HG02798 (cell line): ENCODE measurements at regions not wholly inside any gene's neighbourhood (a gene's known extent, or its start where the extent isn't known, plus 50 kb on each side); places are given as distances from the start of the nearest gene placed in this dataset.

Experiments used
- ATAC-seq: cut with Tn5 transposase; IDR thresholded peaks from one replicate; pipeline ENCODE4 v1.9.1; 2021; ENCODE audit warnings: mild to moderate bottlenecking; ENCODE audit not compliant: unreplicated experiment, poor library complexity

- no peak for ATAC-seq
Observed at GRCh38 chr6:128827675-128828464, 55.1 kb upstream of the LAMA2 start.

DNA sequence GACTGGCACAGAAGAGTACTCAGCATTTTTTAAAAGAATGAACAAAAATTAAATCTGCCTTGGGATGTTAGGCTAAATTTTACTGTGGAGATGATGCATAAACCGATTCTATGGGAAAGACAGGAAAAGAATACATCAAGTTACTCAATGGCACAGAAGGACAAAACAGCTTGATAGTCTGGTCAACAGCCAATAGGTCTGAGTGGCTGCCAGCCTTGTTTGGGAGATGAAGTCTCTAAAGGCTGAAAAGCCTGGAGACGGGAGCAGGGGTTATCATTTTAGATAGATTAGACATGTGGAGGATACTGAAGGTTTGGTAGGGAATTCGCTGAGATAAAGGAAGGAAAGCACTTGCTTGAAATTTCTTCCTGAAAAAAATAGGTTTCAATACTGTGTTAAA lies 56.3 kb upstream of the LAMA2 start:
- no peak for ATAC-seq

GRCh38 chr6:128822271-128822670 lies 60.7 kb upstream of the LAMA2 start:
- no peak for ATAC-seq

GRCh38 chr6:128821116-128821515 lies 61.8 kb upstream of the LAMA2 start:
- ATAC-seq, result no peak

GRCh38 chr6:128808856-128809255 lies 74.1 kb upstream of the LAMA2 start:
- no peak for ATAC-seq

DNA sequence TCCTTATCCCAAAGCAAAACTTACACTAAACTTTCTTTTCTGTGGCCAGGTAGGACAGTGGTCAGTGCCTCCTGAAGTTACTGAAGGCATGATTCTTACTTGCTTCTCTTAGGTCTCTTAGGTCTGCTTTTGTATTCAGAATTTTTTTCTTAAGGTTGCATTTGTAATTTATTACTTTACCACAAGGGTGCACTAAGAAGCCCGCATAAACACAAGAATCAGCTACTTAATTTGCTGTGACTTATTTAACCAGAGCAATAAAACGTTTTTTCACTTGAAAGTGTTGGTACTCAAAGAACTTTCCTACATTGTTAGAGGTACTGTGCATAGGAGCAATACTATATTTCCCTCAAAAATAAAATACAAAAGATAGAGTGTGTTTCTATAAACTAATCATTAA lies 75.4 kb upstream of the LAMA2 start:
- ATAC-seq, result no peak

DNA sequence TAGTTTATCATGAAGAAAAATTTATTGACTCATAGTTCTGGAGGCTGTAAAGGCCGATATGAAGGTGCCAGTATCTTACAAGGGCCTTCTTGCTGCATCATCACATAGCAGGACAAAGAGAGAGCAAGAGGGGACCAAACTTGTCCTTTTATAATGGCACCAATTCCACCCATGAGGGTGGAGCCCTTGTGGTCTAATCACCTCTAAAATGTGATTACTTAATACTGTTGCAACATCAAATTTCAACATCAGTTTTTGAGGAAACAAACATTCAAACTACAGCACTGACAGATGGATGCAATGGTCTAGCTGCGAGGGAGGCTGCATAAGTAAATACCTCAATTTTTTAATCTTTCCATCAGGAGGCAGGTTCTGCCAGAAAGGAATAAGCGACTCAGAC lies 76.7 kb upstream of the LAMA2 start:
- ATAC-seq, result no peak

DNA sequence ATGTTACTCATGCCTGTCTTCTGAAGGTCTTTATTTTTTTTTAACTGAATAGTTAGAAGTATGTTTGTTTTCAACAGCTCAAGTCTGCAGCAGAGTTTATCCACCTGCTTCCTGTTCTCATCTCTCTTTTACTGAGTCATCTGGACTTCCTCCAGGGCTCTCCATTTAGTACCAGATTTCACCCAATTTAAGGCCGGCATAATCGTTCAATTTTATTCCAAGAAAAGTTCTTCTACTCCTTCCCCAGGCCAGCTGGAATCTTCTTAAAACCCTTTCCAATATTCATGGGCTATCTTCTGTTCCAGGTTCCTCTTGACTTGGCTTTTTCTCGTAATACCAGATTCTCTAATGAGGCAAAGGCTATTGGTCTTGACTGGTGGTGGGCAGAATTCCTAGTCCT lies 79.0 kb upstream of the LAMA2 start:
- no peak for ATAC-seq

DNA sequence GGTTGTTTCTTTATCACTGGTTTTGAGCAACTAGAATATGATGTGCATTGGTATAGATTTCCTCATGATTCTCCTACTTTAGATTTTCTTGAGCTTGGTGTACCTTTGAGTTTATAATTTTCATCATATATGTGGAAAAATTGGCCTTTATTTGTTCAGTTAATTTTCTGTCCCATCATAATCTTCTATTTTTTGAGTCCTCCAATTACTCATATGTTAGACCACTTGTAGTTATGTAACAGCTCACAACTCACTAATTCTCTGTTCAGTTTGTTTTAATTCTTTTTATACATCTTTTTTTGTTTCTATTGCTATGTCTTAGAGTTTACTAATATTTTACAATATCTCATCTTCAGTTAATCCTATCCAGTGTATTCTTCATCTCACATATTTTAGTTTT lies 81.3 kb upstream of the LAMA2 start:
- ATAC-seq, result no peak

DNA sequence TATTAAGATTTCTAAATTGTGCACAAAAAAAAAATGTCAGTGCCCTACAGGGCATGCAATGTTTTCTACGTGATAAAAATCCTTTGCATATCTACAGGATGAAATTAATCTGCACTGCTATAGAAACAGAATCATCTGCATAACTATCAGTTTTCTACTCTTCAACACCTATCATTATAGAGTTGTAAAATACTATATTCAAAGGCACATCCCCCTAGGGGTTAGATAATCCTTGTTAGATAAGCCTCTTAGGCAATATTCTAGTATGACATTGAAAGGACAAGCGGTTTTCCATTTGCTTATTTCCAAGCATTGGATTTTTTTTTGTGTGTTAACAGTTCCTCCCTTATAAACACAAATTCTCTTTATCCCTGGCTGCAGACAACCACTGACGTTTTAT lies 98.7 kb upstream of the LAMA2 start:
- no peak for ATAC-seq

GRCh38 chr6:128768187-128768586 lies 114.8 kb upstream of the LAMA2 start:
- ATAC-seq, result no peak

DNA sequence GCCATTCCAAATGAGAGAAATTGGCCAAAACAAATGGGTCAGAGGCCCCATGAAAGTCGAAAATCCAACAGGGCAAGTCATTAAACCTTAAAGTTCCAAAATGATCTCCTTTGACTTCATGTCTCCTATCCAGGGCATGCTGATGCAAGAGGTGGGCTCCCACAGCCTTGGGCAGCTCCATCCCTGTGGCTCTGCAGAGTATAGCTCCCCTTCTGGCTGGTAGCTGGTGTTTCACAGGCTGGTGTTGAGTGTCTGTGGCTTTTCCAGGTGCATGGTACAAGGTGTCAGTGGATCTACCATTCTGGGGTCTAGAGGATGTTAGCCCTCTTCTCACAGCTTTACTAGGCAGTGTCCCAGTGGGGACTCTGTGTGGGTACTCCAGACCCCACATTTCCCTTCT lies 115.2 kb upstream of the LAMA2 start:
- ATAC-seq, result no peak

GRCh38 chr6:128767150-128767549 lies 115.8 kb upstream of the LAMA2 start:
- no peak for ATAC-seq

DNA sequence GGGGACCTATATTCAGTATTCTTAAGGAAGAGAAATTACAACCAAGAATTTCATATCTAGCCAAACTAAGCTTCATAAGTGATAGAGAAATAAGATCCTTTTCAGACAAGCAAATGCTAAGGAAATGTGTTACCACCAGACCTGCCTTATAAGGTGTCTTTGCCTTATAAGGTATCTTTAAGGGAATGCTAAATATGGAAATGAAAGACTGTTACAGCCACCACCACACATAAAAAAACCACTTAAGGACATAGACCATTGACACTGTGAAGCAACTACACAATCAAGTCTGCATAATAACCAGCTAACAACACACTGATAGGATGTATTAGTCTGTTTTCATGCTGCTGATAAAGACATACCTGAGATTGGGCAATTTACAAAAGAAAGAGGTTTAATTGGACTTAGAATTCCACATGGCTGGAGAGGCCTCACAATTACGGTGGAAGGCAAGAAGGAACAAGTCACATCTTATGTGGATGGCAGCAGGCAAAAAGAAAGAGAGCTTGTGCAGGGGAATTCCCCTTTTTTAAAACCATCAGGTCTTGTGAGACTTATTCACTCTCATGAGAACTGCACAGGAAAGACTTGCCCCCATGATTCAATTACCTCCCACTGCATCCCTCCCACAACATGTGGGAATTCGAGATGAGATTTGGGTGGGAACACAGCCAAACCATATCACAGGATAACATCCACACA lies 119.2 kb upstream of the LAMA2 start:
- ATAC-seq, result no peak

GRCh38 chr6:128759901-128760300 lies 123.0 kb upstream of the LAMA2 start:
- ATAC-seq, result no peak

- no peak for ATAC-seq
Observed at GRCh38 chr6:128759447-128759846, 123.5 kb upstream of the LAMA2 start.

DNA sequence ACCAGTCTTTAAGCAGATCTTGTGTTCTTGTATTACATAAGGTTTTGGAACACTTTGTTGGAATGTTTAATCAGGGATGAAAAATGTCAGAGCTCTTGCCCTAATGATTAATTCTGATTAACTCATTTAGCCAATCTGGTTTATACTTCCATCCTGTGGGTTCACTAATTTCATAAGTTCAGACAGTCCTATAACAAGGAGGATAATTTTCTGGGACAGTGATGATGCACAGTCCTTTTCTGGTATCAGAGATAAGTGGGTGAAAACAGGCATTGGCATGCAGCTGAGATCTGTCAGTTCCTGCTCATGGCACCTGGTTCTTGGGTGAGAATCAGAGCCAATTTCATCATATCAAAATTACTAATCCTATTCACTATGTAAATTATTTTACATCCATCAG lies 125.0 kb upstream of the LAMA2 start:
- ATAC-seq, result no peak

DNA sequence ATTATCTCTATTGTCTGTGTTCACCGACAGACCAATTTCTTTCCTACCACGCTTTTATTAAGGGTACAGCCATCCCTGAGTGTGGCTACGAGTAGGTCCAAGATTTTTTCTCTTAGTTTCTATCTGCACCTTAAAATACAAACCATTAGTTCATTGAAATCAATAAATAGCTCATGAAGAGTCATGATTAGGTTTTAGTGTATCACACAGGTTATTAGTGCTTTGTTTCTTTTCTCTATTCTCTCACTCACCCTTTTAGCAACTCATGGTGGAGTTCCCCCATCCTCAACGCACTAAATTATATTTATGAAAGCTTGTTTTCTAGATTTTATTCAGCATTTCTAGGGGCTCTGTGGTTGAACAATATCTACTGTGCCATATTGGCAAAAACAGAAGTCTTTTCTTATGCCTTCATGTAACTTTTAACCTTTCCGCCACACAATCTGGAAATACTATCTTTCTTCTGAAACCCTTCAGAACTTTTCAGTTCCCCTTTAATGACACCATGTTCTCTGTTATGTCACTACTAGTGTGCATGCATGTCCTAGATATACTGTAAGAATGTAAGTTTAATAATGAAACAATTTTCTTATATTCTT lies 128.2 kb upstream of the LAMA2 start:
- peak; percentile 99 for ATAC-seq

GRCh38 chr6:128743974-128744765 lies 138.8 kb upstream of the LAMA2 start:
- no peak for ATAC-seq

- ATAC-seq, result no peak
Observed at GRCh38 chr6:128742900-128743299, 140.0 kb upstream of the LAMA2 start.

DNA sequence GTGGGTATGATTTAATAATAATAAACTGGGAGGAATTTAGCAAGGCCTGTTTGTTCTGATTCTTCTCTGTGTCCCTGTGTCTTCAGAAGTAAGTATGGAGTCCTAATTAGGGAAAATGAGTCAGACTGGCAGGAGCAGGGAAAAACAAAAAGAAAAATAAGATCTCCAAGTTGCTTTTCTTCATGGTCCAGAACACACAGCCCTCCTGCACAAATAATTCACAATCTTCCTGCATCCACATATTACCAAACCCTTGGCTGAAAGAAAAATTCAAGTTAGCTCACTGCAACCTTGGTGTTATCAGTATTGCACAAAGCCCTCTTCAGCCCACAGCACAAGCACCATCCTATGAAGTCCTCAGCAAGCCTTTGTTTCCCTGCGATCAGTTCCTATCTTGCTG lies 142.0 kb upstream of the LAMA2 start:
- ATAC-seq, result no peak
